ENCODE measurements at regions not wholly inside any gene's neighbourhood (a gene's known extent, or its start where the extent isn't known, plus 50 kb on each side); places are given as distances from the start of the nearest gene placed in this dataset.
A peak's percentile ranks its signal among the peaks of the same experiment; 100 is the strongest.

DNA sequence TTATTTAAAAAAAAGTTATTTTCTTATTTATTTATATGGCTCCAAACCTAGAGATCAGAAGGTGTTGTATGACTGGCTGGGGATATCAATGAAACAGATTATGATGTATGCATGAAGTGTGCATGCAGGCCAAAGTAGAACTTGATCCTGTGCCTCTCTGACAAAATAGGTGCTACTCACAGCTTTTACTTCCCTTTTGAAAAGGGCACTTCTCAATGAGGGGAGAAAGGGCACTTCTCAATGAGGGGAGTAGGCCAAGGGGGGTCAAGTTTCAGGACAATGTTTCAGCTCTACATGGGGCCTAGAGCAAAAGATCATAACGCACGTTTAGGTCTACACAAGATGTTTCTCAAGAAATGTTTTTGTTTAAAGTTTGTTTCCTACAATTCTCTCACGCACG, 397.5 kb downstream of the ETS1 start:
- Mint-ChIP-seq H3K27me3 (ENCODE audit: low read depth, unreplicated experiment) (no peaks in the 10 kb centered on the region), H3K9me3 (ENCODE audit: unreplicated experiment) (peaks cover 8% of the 10 kb centered on the region), H3K4me1 (ENCODE audit: low read depth, unreplicated experiment) (peaks cover 4% of the 10 kb centered on the region), H3K27ac (ENCODE audit: unreplicated experiment) (no peak overlapping the region), H3K36me3 (ENCODE audit: low read depth, unreplicated experiment) (no peaks in the 10 kb centered on the region), H3K4me3 (ENCODE audit: unreplicated experiment) (no peak overlapping the region)
- no peak overlapping the region for H3K4me2 ChIP-seq (ENCODE audit: low read length)
- peaks cover 3% of the 10 kb centered on the region for H3K4me1 ChIP-seq (ENCODE audit: insufficient read depth, low read length)
- FAIRE-seq (no peak), DNase-seq (ENCODE audit: low read depth) (no peak)
- no peaks in the 10 kb centered on the region for H3K9me3 ChIP-seq (ENCODE audit: insufficient read depth, low read depth, low read length)
- no peak overlapping the region for H3K9ac ChIP-seq (ENCODE audit: low read length)
- no peaks in the 10 kb centered on the region for H4K20me1 ChIP-seq (ENCODE audit: insufficient read depth, low read length)
- no peak overlapping the region for H3K4me3 ChIP-seq (ENCODE audit: insufficient read depth, low read depth, low read length)
- no peaks in the 10 kb centered on the region for H3K36me3 ChIP-seq (ENCODE audit: insufficient read depth, low read length)
- no peaks in the 10 kb centered on the region for H3K79me2 ChIP-seq (ENCODE audit: insufficient read depth, low read length)
- H2AFZ ChIP-seq (ENCODE audit: low read depth, low read length), result no peak overlapping the region
- H3K27me3 ChIP-seq (ENCODE audit: insufficient read depth, low read length), result no peaks in the 10 kb centered on the region
- no peak for TF ChIP-seq EZH2 (IDR thresholded peaks at IDR 0.05; ENCODE audit: insufficient read depth, low read length)
- TF ChIP-seq, protein P1, sequence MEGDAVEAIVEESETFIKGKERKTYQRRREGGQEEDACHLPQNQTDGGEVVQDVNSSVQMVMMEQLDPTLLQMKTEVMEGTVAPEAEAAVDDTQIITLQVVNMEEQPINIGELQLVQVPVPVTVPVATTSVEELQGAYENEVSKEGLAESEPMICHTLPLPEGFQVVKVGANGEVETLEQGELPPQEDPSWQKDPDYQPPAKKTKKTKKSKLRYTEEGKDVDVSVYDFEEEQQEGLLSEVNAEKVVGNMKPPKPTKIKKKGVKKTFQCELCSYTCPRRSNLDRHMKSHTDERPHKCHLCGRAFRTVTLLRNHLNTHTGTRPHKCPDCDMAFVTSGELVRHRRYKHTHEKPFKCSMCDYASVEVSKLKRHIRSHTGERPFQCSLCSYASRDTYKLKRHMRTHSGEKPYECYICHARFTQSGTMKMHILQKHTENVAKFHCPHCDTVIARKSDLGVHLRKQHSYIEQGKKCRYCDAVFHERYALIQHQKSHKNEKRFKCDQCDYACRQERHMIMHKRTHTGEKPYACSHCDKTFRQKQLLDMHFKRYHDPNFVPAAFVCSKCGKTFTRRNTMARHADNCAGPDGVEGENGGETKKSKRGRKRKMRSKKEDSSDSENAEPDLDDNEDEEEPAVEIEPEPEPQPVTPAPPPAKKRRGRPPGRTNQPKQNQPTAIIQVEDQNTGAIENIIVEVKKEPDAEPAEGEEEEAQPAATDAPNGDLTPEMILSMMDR (IDR thresholded peaks at IDR 0.05; ENCODE audit: insufficient read depth, low read depth, low read length), result no peak
- no peak overlapping the region for H3K27ac ChIP-seq (ENCODE audit: low read depth, low read length)

DNA sequence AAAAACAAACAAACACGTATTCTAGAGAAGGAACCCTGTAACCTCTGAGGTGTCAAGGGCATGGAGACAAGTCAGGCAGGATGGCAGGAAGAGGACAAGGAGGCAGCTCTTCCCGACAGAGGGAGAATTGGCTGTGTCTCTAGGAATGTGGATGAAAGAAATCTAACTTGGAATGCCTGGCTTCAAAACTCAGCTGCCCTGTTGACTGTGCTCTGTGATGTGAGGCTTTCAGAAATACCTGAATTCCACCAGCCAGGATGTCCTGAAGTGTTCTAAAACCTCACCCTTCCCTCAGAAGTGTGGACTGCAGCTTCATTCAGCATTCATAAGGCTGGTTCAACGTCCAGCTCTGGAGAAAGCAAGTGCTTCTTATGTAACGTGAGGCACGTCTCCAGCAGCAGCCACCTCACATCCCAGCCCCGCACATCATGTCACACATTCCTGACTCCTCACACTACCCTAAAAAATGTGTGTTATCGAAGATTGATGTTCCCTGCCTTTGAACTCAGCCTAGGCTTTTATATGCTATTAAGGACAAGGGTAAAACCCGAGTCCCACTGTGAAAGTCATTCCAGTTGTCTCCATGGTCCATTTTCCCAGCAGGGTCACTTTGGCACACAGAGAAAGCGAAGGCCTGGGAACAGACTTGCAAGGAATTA, 398.9 kb downstream of the ETS1 start:
- Histone ChIP-seq H3K4me2 (ENCODE audit: low read length) (no peak overlapping the region), H4K20me1 (ENCODE audit: insufficient read depth, low read length) (no peaks in the 10 kb centered on the region), H3K79me2 (ENCODE audit: insufficient read depth, low read length) (no peaks in the 10 kb centered on the region), H3K9ac (ENCODE audit: low read length) (no peak overlapping the region), H3K27ac (ENCODE audit: low read depth, low read length) (no peak overlapping the region), H2AFZ (ENCODE audit: low read depth, low read length) (no peak overlapping the region), H3K36me3 (ENCODE audit: insufficient read depth, low read length) (no peaks in the 10 kb centered on the region), H3K27me3 (ENCODE audit: insufficient read depth, low read length) (no peaks in the 10 kb centered on the region), H3K9me3 (ENCODE audit: insufficient read depth, low read depth, low read length) (no peaks in the 10 kb centered on the region), H3K4me1 (ENCODE audit: insufficient read depth, low read length) (peaks cover 3% of the 10 kb centered on the region), H3K4me3 (ENCODE audit: insufficient read depth, low read depth, low read length) (no peak overlapping the region)
- no peak overlapping the region for H3K27ac Mint-ChIP-seq (ENCODE audit: unreplicated experiment)
- no peaks in the 10 kb centered on the region for H3K27me3 Mint-ChIP-seq (ENCODE audit: low read depth, unreplicated experiment)
- no peaks in the 10 kb centered on the region for H3K36me3 Mint-ChIP-seq (ENCODE audit: low read depth, unreplicated experiment)
- peaks cover 4% of the 10 kb centered on the region for H3K4me1 Mint-ChIP-seq (ENCODE audit: low read depth, unreplicated experiment)
- H3K4me3 Mint-ChIP-seq (ENCODE audit: unreplicated experiment), result no peak overlapping the region
- FAIRE-seq, result peak; percentile 43
- peaks cover 13% of the 10 kb centered on the region for H3K9me3 Mint-ChIP-seq (ENCODE audit: unreplicated experiment)
- DNase-seq (ENCODE audit: low read depth), result peak; percentile 53
- no peak for TF ChIP-seq EZH2 (IDR thresholded peaks at IDR 0.05; ENCODE audit: insufficient read depth, low read length)

DNA sequence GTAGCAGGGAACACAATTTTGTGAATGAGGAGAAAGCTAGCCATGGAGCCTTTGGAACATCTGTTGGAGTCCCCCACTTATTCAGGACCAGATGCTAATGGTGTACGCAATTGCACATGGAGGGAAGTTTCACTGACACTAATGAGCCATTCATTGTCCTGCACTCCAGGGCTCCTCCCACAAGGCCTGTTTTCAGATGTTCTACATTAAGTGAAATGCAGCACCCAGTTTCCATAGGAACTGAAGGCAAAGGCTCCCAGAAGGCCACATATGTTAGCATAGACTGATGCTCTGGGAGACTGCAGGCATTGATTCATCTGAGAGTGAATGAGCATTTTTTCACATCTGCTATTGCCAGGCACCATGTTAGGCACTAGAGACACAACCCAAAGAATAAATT, 399.5 kb downstream of the ETS1 start:
- Mint-ChIP-seq H3K36me3 (ENCODE audit: low read depth, unreplicated experiment) (no peaks in the 10 kb centered on the region), H3K27me3 (ENCODE audit: low read depth, unreplicated experiment) (no peaks in the 10 kb centered on the region), H3K4me3 (ENCODE audit: unreplicated experiment) (no peak overlapping the region), H3K27ac (ENCODE audit: unreplicated experiment) (no peak overlapping the region), H3K9me3 (ENCODE audit: unreplicated experiment) (peaks cover 13% of the 10 kb centered on the region), H3K4me1 (ENCODE audit: low read depth, unreplicated experiment) (peaks cover 4% of the 10 kb centered on the region)
- Histone ChIP-seq H3K36me3 (ENCODE audit: insufficient read depth, low read length) (no peaks in the 10 kb centered on the region), H3K9ac (ENCODE audit: low read length) (no peak overlapping the region), H3K27me3 (ENCODE audit: insufficient read depth, low read length) (no peaks in the 10 kb centered on the region), H3K9me3 (ENCODE audit: insufficient read depth, low read depth, low read length) (no peaks in the 10 kb centered on the region), H2AFZ (ENCODE audit: low read depth, low read length) (no peak overlapping the region), H3K4me2 (ENCODE audit: low read length) (no peak overlapping the region), H3K27ac (ENCODE audit: low read depth, low read length) (no peak overlapping the region), H3K4me1 (ENCODE audit: insufficient read depth, low read length) (peaks cover 3% of the 10 kb centered on the region), H3K4me3 (ENCODE audit: insufficient read depth, low read depth, low read length) (no peak overlapping the region), H3K79me2 (ENCODE audit: insufficient read depth, low read length) (no peaks in the 10 kb centered on the region), H4K20me1 (ENCODE audit: insufficient read depth, low read length) (no peaks in the 10 kb centered on the region)
- FAIRE-seq (no peak), DNase-seq (ENCODE audit: low read depth) (no peak)
- TF ChIP-seq, protein P1 (IDR thresholded peaks at IDR 0.05; ENCODE audit: insufficient read depth, low read depth, low read length), result no peak
- TF ChIP-seq EZH2 (IDR thresholded peaks at IDR 0.05; ENCODE audit: insufficient read depth, low read length), result no peak

Measured in astrocyte (in vitro differentiated cells and primary cell).